ENCODE measurements at regions not wholly inside any gene's neighbourhood (a gene's known extent, or its start where the extent isn't known, plus 50 kb on each side); places are given as distances from the start of the nearest gene placed in this dataset.

DNA sequence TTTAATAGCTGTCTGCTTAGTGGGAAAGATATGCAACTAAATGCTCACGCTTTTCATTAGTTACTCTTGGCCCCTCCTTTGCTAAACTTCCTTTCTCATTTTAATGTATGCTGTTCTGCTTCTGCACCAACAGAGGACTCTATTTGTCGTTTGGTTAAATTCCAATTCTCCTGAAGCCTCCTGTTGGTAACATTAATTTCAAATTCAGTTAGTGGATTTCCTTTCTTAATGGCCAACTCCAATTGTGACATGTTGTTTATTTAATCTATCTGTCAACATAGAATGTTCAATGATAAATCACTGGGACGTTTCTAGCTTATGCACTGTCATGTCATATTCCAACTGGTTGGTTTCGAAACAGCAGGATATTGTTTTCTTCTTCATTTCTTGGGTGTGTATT is 467.4 kb upstream of the BCHE start:
- TF ChIP-seq, protein P1, sequence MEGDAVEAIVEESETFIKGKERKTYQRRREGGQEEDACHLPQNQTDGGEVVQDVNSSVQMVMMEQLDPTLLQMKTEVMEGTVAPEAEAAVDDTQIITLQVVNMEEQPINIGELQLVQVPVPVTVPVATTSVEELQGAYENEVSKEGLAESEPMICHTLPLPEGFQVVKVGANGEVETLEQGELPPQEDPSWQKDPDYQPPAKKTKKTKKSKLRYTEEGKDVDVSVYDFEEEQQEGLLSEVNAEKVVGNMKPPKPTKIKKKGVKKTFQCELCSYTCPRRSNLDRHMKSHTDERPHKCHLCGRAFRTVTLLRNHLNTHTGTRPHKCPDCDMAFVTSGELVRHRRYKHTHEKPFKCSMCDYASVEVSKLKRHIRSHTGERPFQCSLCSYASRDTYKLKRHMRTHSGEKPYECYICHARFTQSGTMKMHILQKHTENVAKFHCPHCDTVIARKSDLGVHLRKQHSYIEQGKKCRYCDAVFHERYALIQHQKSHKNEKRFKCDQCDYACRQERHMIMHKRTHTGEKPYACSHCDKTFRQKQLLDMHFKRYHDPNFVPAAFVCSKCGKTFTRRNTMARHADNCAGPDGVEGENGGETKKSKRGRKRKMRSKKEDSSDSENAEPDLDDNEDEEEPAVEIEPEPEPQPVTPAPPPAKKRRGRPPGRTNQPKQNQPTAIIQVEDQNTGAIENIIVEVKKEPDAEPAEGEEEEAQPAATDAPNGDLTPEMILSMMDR (conservative IDR thresholded peaks at IDR 0.05; ENCODE audit: low read depth, low read length) = no peak
- TF ChIP-seq CEBPB (IDR thresholded peaks at IDR 0.05; ENCODE audit: low read depth, low read length) = no peak
- TF ChIP-seq POLR2A (IDR thresholded peaks at IDR 0.05; ENCODE audit: low read depth, low read length) = no peak
- no peak for TF ChIP-seq RFX5 (IDR thresholded peaks at IDR 0.05; ENCODE audit: low read depth, low read length)
- no peak for TF ChIP-seq RAD21 (IDR thresholded peaks at IDR 0.05; ENCODE audit: low read length)

Measured in IMR-90 (cell line).